Endothelial cell of umbilical vein (primary cell): ENCODE measurements at regions not wholly inside any gene's neighbourhood (a gene's known extent, or its start where the extent isn't known, plus 50 kb on each side); places are given as distances from the start of the nearest gene placed in this dataset.

Experiments used
- BruUV-seq: library from RNA; stranded (reverse); fragments of 400-500 nt; replicated peaks from 2 replicates; lab custom pipeline; 2021; lab: Mats Ljungman, UMichigan
- CTCF ChIA-PET: fragments of 300-600, 350-600 bp; sonication (Branson Sonifier 250); formaldehyde crosslinking; loops from one replicate; lab custom pipeline; 2021; ENCODE audit warnings: antibody characterized with exemption, inconsistent platforms; lab: Charles Lee
- POLR2A ChIA-PET: fragments of 300-600, 350-600 bp; sonication (Branson Sonifier 250); formaldehyde crosslinking; loops from one replicate; lab custom pipeline; 2021; ENCODE audit warnings: antibody characterized with exemption, inconsistent platforms; lab: Charles Lee
- DNase-seq: peaks from one replicate; pipeline ENCODE4 v3.0.0-alpha.2; 2011; ENCODE audit warnings: low read depth, low spot score
- FAIRE-seq: peaks from 2 replicates; lab custom pipeline; 2011; peaks lifted over from hg19 to GRCh38; lab: Jason Lieb, UNC
- H2AFZ ChIP-seq: 2 replicates; pipeline ENCODE4 v1.6.0; 2012; ENCODE audit warnings: low read depth, low read length, control low read depth, inconsistent platforms
- H3K27ac ChIP-seq: 2 replicates; pipeline ENCODE4 v1.5.1; 2011; ENCODE audit warnings: low read depth, mild to moderate bottlenecking, control low read depth, low read length, moderate library complexity; ENCODE audit not compliant: insufficient read depth
- H3K27me3 ChIP-seq, 2 experiments: 2 replicates each; pipeline versions ENCODE4 v1.6.0 to v1.6.1; 2011; ENCODE audit warnings: low read length in 2 of 2, mixed read lengths in 1 of 2; ENCODE audit not compliant: control insufficient read depth in 2 of 2, insufficient read depth in 2 of 2
- H3K36me3 ChIP-seq, 2 experiments: 2 replicates in 1 of 2; 3 replicates in 1 of 2; pipeline ENCODE4 v1.5.1; 2011; ENCODE audit warnings: low read length in 2 of 2, mild to moderate bottlenecking in 1 of 2, moderate library complexity in 1 of 2; ENCODE audit not compliant: control insufficient read depth in 2 of 2, insufficient read depth in 2 of 2; ENCODE audit errors: extremely low read depth in 1 of 2
- H3K4me1 ChIP-seq: 3 replicates; pipeline ENCODE4 v1.5.1; 2011; ENCODE audit warnings: mild to moderate bottlenecking, low read length; ENCODE audit not compliant: control insufficient read depth, insufficient read depth; ENCODE audit errors: extremely low read depth
- H3K4me2 ChIP-seq: 2 replicates; pipeline ENCODE4 v1.6.1; 2011; ENCODE audit warnings: low read length, control low read depth, mixed read lengths; ENCODE audit not compliant: insufficient read depth
- H3K4me3 ChIP-seq, 3 experiments: fragments of 200-600 bp in 1 of 3; sonication (generic), shearing (Covaris generic) in 1 of 3; replicated peaks in 1 of 3; 2 replicates each; pipeline ENCODE4 v1.5.1; 2011 to 2016; ENCODE audit warnings: control low read depth in 3 of 3, low read length in 3 of 3, mild to moderate bottlenecking in 2 of 3, inconsistent platforms in 1 of 3, low read depth in 1 of 3, moderate library complexity in 1 of 3; ENCODE audit not compliant: insufficient read depth in 1 of 3
- H3K79me2 ChIP-seq: 2 replicates; pipeline ENCODE4 v1.6.0; 2012; ENCODE audit warnings: low read length, inconsistent platforms; ENCODE audit not compliant: control insufficient read depth, insufficient read depth
- H3K9ac ChIP-seq: replicated peaks from 2 replicates; pipeline ENCODE3; 2011; ENCODE audit warnings: low read length, control low read depth; ENCODE audit not compliant: insufficient read depth; ENCODE audit errors: extremely low read depth
- H3K9me1 ChIP-seq: replicated peaks from 3 replicates; pipeline ENCODE4 v1.6.0; 2011; ENCODE audit warnings: mild to moderate bottlenecking, low read length; ENCODE audit not compliant: control insufficient read depth, insufficient read depth; ENCODE audit errors: extremely low read depth
- H3K9me3 ChIP-seq: replicated peaks from 2 replicates; pipeline ENCODE4 v1.5.1; 2012; ENCODE audit warnings: low read length, inconsistent platforms; ENCODE audit not compliant: control insufficient read depth, insufficient read depth
- H4K20me1 ChIP-seq: replicated peaks from 2 replicates; pipeline ENCODE3; 2011; ENCODE audit warnings: mild to moderate bottlenecking, low read length; ENCODE audit not compliant: control insufficient read depth, insufficient read depth; ENCODE audit errors: extremely low read depth
- EZH2 ChIP-seq: IDR thresholded peaks from 2 replicates; pipeline ENCODE4 v1.6.1; 2012; ENCODE audit warnings: borderline replicate concordance, low read depth, mild to moderate bottlenecking, moderate library complexity, low read length, inconsistent platforms; ENCODE audit not compliant: severe bottlenecking
- FOS ChIP-seq: IDR thresholded peaks from 2 replicates; pipeline ENCODE4 v1.6.1; 2011; ENCODE audit warnings: mild to moderate bottlenecking, low read length, moderate library complexity, borderline replicate concordance; ENCODE audit not compliant: insufficient read depth
- GATA2 ChIP-seq: IDR thresholded peaks from 2 replicates; pipeline ENCODE4 v1.7.0; 2011; ENCODE audit warnings: low read depth, mild to moderate bottlenecking, moderate library complexity, mixed read lengths, low read length; ENCODE audit not compliant: insufficient read length, insufficient read depth
- JUN ChIP-seq: IDR thresholded peaks from 2 replicates; pipeline ENCODE4 v1.6.1; 2011; ENCODE audit warnings: borderline replicate concordance, low read depth; ENCODE audit not compliant: insufficient read length, insufficient read depth
- MYC ChIP-seq: IDR thresholded peaks from one replicate; pipeline ENCODE4 v1.6.1; 2011; ENCODE audit warnings: mild to moderate bottlenecking, low read depth, low read length
- POLR2A ChIP-seq: IDR thresholded peaks from 2 replicates; pipeline ENCODE4 v1.6.1; 2012; ENCODE audit warnings: low read depth, mild to moderate bottlenecking, control low read depth, low read length
- POLR2AphosphoS5 ChIP-seq: IDR thresholded peaks from 2 replicates; pipeline ENCODE4 v1.6.1; 2012; ENCODE audit warnings: low read depth, mild to moderate bottlenecking, control low read depth, low read length, moderate library complexity; ENCODE audit not compliant: insufficient read depth
- dilution Hi-C: fragments of 300-500 bp; cut with MboI; formaldehyde crosslinking; loops from one replicate; pipeline ENCODE4 v1.15.0; 2019; ENCODE audit warnings: low sequenced_read_pairs; ENCODE audit not compliant: extremely low pct_ligation_motif_present
- intact Hi-C: fragments of 100-400 bp; cut with micrococcal nuclease; formaldehyde crosslinking; loops from one replicate; pipeline ENCODE4 v1.10.0; 2022
- TF ChIP-seq, protein P1 (sequence below), 2 donors: IDR thresholded peaks; 1 replicate in 1 of 2; 2 replicates in 1 of 2; pipeline ENCODE4 v1.5.1; 2011; ENCODE audit warnings: low read length in 2 of 2, mild to moderate bottlenecking in 2 of 2, moderate library complexity in 2 of 2, control low read depth in 1 of 2, inconsistent platforms in 1 of 2, low read depth in 1 of 2; ENCODE audit not compliant: insufficient read depth in 1 of 2; ENCODE audit errors: extremely low read depth in 1 of 2
- TF ChIP-seq, protein P2 (sequence below): IDR thresholded peaks from 2 replicates; pipeline ENCODE4 v1.6.1; 2011; ENCODE audit not compliant: insufficient read depth, insufficient read length

DNA sequence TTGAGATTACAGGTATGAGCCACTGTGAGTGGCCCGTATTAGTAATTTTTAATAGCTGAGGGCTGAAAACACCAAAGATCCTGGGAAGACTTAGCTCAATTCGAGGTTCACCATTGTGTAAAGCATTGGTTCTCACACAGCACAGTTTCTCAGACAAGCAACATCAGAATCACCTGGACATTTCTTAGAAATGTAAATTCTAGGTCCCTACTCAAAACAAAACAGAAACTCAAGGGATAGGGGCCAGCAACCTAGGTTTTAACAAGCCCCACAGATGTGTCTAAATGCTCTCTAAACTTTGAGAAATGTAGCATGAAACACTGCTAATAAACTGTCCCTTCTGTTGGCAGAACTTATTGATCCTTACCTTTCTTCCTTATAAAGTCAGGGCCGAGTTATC lies 681.2 kb downstream of the RNF144A start:
- Histone ChIP-seq H3K27me3 (no peaks in the 10 kb centered on the region), H3K9ac (no peak overlapping the region), H3K9me1 (no peaks in the 10 kb centered on the region), H4K20me1 (no peaks in the 10 kb centered on the region), H3K9me3 (no peaks in the 10 kb centered on the region), H3K4me2 (no peak overlapping the region), H3K4me3 (no peak overlapping the region), H3K36me3 (no peaks in the 10 kb centered on the region), H3K27ac (no peak overlapping the region), H3K79me2 (no peaks in the 10 kb centered on the region), H2AFZ (no peak overlapping the region), H3K4me1 (no peaks in the 10 kb centered on the region)
- BruUV-seq = no TSS peak
- FAIRE-seq = no peak
- DNase-seq = no peak
- CTCF ChIA-PET = no interaction called here
- dilution Hi-C loops (no loop called here), intact Hi-C loops (no loop called here)
- TF ChIP-seq FOS = no peak
- TF ChIP-seq GATA2 = no peak
- TF ChIP-seq, protein P1, sequence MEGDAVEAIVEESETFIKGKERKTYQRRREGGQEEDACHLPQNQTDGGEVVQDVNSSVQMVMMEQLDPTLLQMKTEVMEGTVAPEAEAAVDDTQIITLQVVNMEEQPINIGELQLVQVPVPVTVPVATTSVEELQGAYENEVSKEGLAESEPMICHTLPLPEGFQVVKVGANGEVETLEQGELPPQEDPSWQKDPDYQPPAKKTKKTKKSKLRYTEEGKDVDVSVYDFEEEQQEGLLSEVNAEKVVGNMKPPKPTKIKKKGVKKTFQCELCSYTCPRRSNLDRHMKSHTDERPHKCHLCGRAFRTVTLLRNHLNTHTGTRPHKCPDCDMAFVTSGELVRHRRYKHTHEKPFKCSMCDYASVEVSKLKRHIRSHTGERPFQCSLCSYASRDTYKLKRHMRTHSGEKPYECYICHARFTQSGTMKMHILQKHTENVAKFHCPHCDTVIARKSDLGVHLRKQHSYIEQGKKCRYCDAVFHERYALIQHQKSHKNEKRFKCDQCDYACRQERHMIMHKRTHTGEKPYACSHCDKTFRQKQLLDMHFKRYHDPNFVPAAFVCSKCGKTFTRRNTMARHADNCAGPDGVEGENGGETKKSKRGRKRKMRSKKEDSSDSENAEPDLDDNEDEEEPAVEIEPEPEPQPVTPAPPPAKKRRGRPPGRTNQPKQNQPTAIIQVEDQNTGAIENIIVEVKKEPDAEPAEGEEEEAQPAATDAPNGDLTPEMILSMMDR (IDR thresholded peaks at IDR 0.05; ENCODE audit: extremely low read depth in 1 of 2, insufficient read depth in 1 of 2, low read depth in 1 of 2, low read length in 2 of 2) = no peak
- TF ChIP-seq, protein P2, sequence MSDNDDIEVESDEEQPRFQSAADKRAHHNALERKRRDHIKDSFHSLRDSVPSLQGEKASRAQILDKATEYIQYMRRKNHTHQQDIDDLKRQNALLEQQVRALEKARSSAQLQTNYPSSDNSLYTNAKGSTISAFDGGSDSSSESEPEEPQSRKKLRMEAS = no peak
- no peak for TF ChIP-seq JUN
- TF ChIP-seq POLR2AphosphoS5 = no peak
- TF ChIP-seq MYC = no peak
- TF ChIP-seq EZH2 = no peak
- no peak for TF ChIP-seq POLR2A
- POLR2A ChIA-PET = no interaction called here
